ENCODE measurements at regions not wholly inside any gene's neighbourhood (a gene's known extent, or its start where the extent isn't known, plus 50 kb on each side); places are given as distances from the start of the nearest gene placed in this dataset.
"Not testable (repeated sequence)": the region's sequence is repeated elsewhere in the genome, so short reads cannot be mapped to it uniquely, and the experiment has no call there.

GRCh38 chr10:57624066-57624465 is 643.6 kb downstream of the IPMK start:
- Mint-ChIP-seq H3K36me3 (no peaks in the 10 kb centered on the region), H3K27me3 (no peaks in the 10 kb centered on the region), H3K27ac (no peak overlapping the region), H3K4me1 (no peaks in the 10 kb centered on the region), H3K4me3 (no peak overlapping the region), H3K9me3 (no peaks in the 10 kb centered on the region)
- ATAC-seq (replicated peaks) (no peak), DNase-seq (no peak)

GRCh38 chr10:57621466-57621865 is 646.2 kb downstream of the IPMK start:
- no peaks in the 10 kb centered on the region for H3K9me3 Mint-ChIP-seq
- no peaks in the 10 kb centered on the region for H3K36me3 Mint-ChIP-seq
- DNase-seq = no peak
- no peak for ATAC-seq (replicated peaks)
- H3K4me1 Mint-ChIP-seq = no peaks in the 10 kb centered on the region
- H3K27me3 Mint-ChIP-seq = no peaks in the 10 kb centered on the region
- no peak overlapping the region for H3K4me3 Mint-ChIP-seq
- no peak overlapping the region for H3K27ac Mint-ChIP-seq

- no peaks in the 10 kb centered on the region for H3K4me1 Mint-ChIP-seq
- no peak for ATAC-seq (replicated peaks)
- no peak overlapping the region for H3K4me3 Mint-ChIP-seq
- DNase-seq = no peak
- no peaks in the 10 kb centered on the region for H3K27me3 Mint-ChIP-seq
- no peaks in the 10 kb centered on the region for H3K36me3 Mint-ChIP-seq
- H3K27ac Mint-ChIP-seq = no peak overlapping the region
- H3K9me3 Mint-ChIP-seq = peaks cover 0 to 1% of the 10 kb centered on the region in 2 donors
Measured at GRCh38 chr10:57605948-57606485, 661.7 kb downstream of the IPMK start.

GRCh38 chr10:57599440-57599839 is 668.3 kb downstream of the IPMK start:
- no peaks in the 10 kb centered on the region for H3K27me3 Mint-ChIP-seq
- no peak for ATAC-seq (replicated peaks)
- no peak overlapping the region for H3K4me3 Mint-ChIP-seq
- DNase-seq = no peak
- H3K9me3 Mint-ChIP-seq = no peaks in the 10 kb centered on the region
- H3K36me3 Mint-ChIP-seq = no peaks in the 10 kb centered on the region
- no peaks in the 10 kb centered on the region for H3K4me1 Mint-ChIP-seq
- no peak overlapping the region for H3K27ac Mint-ChIP-seq

- DNase-seq (no peak), ATAC-seq (replicated peaks) (no peak)
- Mint-ChIP-seq H3K9me3 (no peaks in the 10 kb centered on the region), H3K4me1 (no peaks in the 10 kb centered on the region), H3K4me3 (no peak overlapping the region), H3K36me3 (no peaks in the 10 kb centered on the region), H3K27me3 (no peaks in the 10 kb centered on the region), H3K27ac (no peak overlapping the region)
Measured at GRCh38 chr10:57593983-57594573, 673.6 kb downstream of the IPMK start.

GRCh38 chr10:57579926-57580325 is 687.8 kb downstream of the IPMK start:
- H3K27me3 Mint-ChIP-seq = no peaks in the 10 kb centered on the region
- no peaks in the 10 kb centered on the region for H3K36me3 Mint-ChIP-seq
- ATAC-seq (replicated peaks) (peak in 1 of 2 donors; percentile 57), DNase-seq (no peak)
- H3K27ac Mint-ChIP-seq = no peak overlapping the region
- H3K4me1 Mint-ChIP-seq = no peaks in the 10 kb centered on the region
- H3K4me3 Mint-ChIP-seq = no peak overlapping the region
- H3K9me3 Mint-ChIP-seq = peaks cover 0 to 5% of the 10 kb centered on the region in 2 donors

GRCh38 chr10:57562211-57562610 is 705.5 kb downstream of the IPMK start:
- H3K4me1 Mint-ChIP-seq = no peaks in the 10 kb centered on the region
- no peak overlapping the region for H3K4me3 Mint-ChIP-seq
- H3K9me3 Mint-ChIP-seq = peaks cover 3% of the 10 kb centered on the region in 2 donors

GRCh38 chr10:57551774-57552173 is 715.9 kb downstream of the IPMK start:
- H3K4me1 Mint-ChIP-seq; H3K36me3 Mint-ChIP-seq; DNase-seq; H3K4me3 Mint-ChIP-seq; ATAC-seq (replicated peaks); H3K9me3 Mint-ChIP-seq; H3K27me3 Mint-ChIP-seq; H3K27ac Mint-ChIP-seq: not testable (repeated sequence)

More at GRCh38 chr10:57562211-57562610, 705.5 kb downstream of the IPMK start:
- H3K27me3 Mint-ChIP-seq = no peaks in the 10 kb centered on the region
- ATAC-seq (replicated peaks) = peak in 1 of 2 donors; percentile 25
- no peak for DNase-seq
- no peaks in the 10 kb centered on the region for H3K36me3 Mint-ChIP-seq
- no peak overlapping the region for H3K27ac Mint-ChIP-seq

- Mint-ChIP-seq H3K4me1 (no peaks in the 10 kb centered on the region), H3K27ac (no peak overlapping the region), H3K9me3 (no peaks in the 10 kb centered on the region), H3K4me3 (no peak overlapping the region), H3K36me3 (no peaks in the 10 kb centered on the region), H3K27me3 (no peaks in the 10 kb centered on the region)
- ATAC-seq (replicated peaks) = no peak
- DNase-seq = no peak
Measured at GRCh38 chr10:57535306-57535705, 732.4 kb downstream of the IPMK start.

- no peak overlapping the region for H3K4me3 Mint-ChIP-seq
- H3K36me3 Mint-ChIP-seq = no peaks in the 10 kb centered on the region
- DNase-seq = no peak
- H3K27ac Mint-ChIP-seq = no peak overlapping the region
- no peaks in the 10 kb centered on the region for H3K27me3 Mint-ChIP-seq
- peaks cover 0 to 5% of the 10 kb centered on the region in 2 donors for H3K9me3 Mint-ChIP-seq
- ATAC-seq (replicated peaks) = no peak
- no peaks in the 10 kb centered on the region for H3K4me1 Mint-ChIP-seq
Measured at GRCh38 chr10:57513637-57514036, 754.1 kb downstream of the IPMK start.

- Mint-ChIP-seq H3K36me3 (no peaks in the 10 kb centered on the region), H3K4me3 (no peak overlapping the region), H3K27ac (no peak overlapping the region), H3K27me3 (no peaks in the 10 kb centered on the region), H3K9me3 (peaks cover 0 to 5% of the 10 kb centered on the region in 2 donors), H3K4me1 (no peaks in the 10 kb centered on the region)
- no peak for DNase-seq
- no peak for ATAC-seq (replicated peaks)
Measured at GRCh38 chr10:57507788-57508187, 759.9 kb downstream of the IPMK start.

GRCh38 chr10:57506414-57507094 is 761.1 kb downstream of the IPMK start:
- H3K27ac Mint-ChIP-seq = no peak overlapping the region
- no peaks in the 10 kb centered on the region for H3K36me3 Mint-ChIP-seq
- peaks cover 0 to 5% of the 10 kb centered on the region in 2 donors for H3K9me3 Mint-ChIP-seq
- no peak overlapping the region for H3K4me3 Mint-ChIP-seq
- H3K4me1 Mint-ChIP-seq = no peaks in the 10 kb centered on the region
- peak in 1 of 2 donors; percentile 25 for ATAC-seq (replicated peaks)
- DNase-seq = no peak
- H3K27me3 Mint-ChIP-seq = no peaks in the 10 kb centered on the region

GRCh38 chr10:57494486-57494885 is 773.2 kb downstream of the IPMK start:
- no peak for ATAC-seq (replicated peaks)
- H3K27ac Mint-ChIP-seq = no peak overlapping the region
- H3K36me3 Mint-ChIP-seq = no peaks in the 10 kb centered on the region
- H3K9me3 Mint-ChIP-seq = peaks cover 4 to 6% of the 10 kb centered on the region in 2 donors
- no peak overlapping the region for H3K4me3 Mint-ChIP-seq
- DNase-seq = no peak
- no peaks in the 10 kb centered on the region for H3K4me1 Mint-ChIP-seq
- no peaks in the 10 kb centered on the region for H3K27me3 Mint-ChIP-seq

GRCh38 chr10:57482259-57482658 is 785.4 kb downstream of the IPMK start:
- peaks cover 0 to 4% of the 10 kb centered on the region in 2 donors for H3K9me3 Mint-ChIP-seq
- no peak overlapping the region for H3K27ac Mint-ChIP-seq
- no peak for DNase-seq
- H3K4me3 Mint-ChIP-seq = no peak overlapping the region
- no peaks in the 10 kb centered on the region for H3K27me3 Mint-ChIP-seq
- no peaks in the 10 kb centered on the region for H3K36me3 Mint-ChIP-seq
- ATAC-seq (replicated peaks) = no peak
- no peaks in the 10 kb centered on the region for H3K4me1 Mint-ChIP-seq
